ENCODE measurements at regions not wholly inside any gene's neighbourhood (a gene's known extent, or its start where the extent isn't known, plus 50 kb on each side); places are given as distances from the start of the nearest gene placed in this dataset.

DNA sequence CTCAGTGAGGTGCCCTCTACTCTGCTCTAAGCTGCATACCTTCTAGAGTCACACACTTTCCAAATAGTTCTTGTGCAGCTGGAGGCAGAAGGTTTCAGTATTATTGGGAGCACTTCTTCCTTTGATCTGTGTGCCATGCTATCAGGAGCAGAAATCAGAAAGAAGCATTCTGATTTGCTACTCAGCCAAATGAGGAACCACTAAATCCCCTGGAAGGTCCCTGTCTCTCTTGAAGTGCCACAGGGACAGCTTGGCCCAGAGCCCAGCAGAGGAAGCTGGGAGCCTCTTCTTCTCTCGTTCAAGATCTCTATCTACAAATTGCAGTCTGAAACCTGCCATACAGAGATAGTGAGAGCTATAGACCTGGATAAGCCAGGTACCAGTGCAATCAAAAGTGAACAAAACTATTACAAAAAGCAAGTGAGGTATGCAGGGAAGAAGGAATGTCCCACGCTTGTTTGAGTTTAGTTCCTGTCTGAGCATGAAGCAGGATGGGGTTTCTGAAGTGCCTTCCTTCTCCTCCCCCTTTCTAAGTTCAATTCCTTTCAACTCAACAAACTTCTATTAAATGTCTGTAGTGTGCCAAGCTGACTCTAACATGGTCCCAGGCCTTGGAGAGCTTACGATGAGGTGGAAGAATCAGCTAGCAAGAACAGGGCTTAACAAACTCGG is 100.9 kb upstream of the PARP11 start:
- TF ChIP-seq, protein P1, sequence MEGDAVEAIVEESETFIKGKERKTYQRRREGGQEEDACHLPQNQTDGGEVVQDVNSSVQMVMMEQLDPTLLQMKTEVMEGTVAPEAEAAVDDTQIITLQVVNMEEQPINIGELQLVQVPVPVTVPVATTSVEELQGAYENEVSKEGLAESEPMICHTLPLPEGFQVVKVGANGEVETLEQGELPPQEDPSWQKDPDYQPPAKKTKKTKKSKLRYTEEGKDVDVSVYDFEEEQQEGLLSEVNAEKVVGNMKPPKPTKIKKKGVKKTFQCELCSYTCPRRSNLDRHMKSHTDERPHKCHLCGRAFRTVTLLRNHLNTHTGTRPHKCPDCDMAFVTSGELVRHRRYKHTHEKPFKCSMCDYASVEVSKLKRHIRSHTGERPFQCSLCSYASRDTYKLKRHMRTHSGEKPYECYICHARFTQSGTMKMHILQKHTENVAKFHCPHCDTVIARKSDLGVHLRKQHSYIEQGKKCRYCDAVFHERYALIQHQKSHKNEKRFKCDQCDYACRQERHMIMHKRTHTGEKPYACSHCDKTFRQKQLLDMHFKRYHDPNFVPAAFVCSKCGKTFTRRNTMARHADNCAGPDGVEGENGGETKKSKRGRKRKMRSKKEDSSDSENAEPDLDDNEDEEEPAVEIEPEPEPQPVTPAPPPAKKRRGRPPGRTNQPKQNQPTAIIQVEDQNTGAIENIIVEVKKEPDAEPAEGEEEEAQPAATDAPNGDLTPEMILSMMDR (conservative IDR thresholded peaks at IDR 0.05) = no peak
- no peak for TF ChIP-seq ZFX (IDR thresholded peaks at IDR 0.05)

All from C4-2B (cell line).